SK-N-SH (cell line): ENCODE measurements at regions not wholly inside any gene's neighbourhood (a gene's known extent, or its start where the extent isn't known, plus 50 kb on each side); places are given as distances from the start of the nearest gene placed in this dataset.

Experiments used
- CHD2 ChIP-seq: fragments of 150-350 bp; IDR thresholded peaks from 2 replicates; pipeline ENCODE4 v1.6.1; 2018; ENCODE audit warnings: low read length; ENCODE audit not compliant: partially characterized antibody
- MEF2A ChIP-seq: IDR thresholded peaks from 2 replicates; pipeline ENCODE4 v1.4.0; 2012; ENCODE audit warnings: low read depth, borderline replicate concordance
- POLR2AphosphoS5 ChIP-seq: IDR thresholded peaks from 2 replicates; pipeline ENCODE4 v1.6.1; 2012; ENCODE audit warnings: low read depth, low read length
- RAD21 ChIP-seq: IDR thresholded peaks from 2 replicates; pipeline ENCODE4 v1.6.1; 2012; ENCODE audit warnings: mild to moderate bottlenecking, low read length
- RCOR1 ChIP-seq: fragments of 150-350 bp; IDR thresholded peaks from 2 replicates; pipeline ENCODE4 v1.6.1; 2017; ENCODE audit warnings: antibody characterized with exemption, low read length
- RXRA ChIP-seq: IDR thresholded peaks from 2 replicates; pipeline ENCODE4 v1.4.0; 2012; ENCODE audit warnings: low read depth, mild to moderate bottlenecking, borderline replicate concordance
- SMC3 ChIP-seq: IDR thresholded peaks from 2 replicates; pipeline ENCODE4 v1.6.1; 2012; ENCODE audit warnings: low read depth, low read length, improper control_type of control experiment
- TCF12 ChIP-seq: IDR thresholded peaks from 2 replicates; pipeline ENCODE4 v1.4.0; 2012
- YY1 ChIP-seq: IDR thresholded peaks from 2 replicates; pipeline ENCODE4 v1.4.0; 2012; ENCODE audit warnings: low read depth, mild to moderate bottlenecking
- TF ChIP-seq, protein P1 (sequence below): fragments of 200-600 bp; sonication (generic); IDR thresholded peaks from 2 replicates; pipeline ENCODE4 v1.6.1; 2017; ENCODE audit warnings: antibody characterized with exemption, mild to moderate bottlenecking, moderate library complexity
- TF ChIP-seq, protein P2 (sequence below): IDR thresholded peaks from 2 replicates; pipeline ENCODE4 v1.6.1; 2012; ENCODE audit warnings: mild to moderate bottlenecking, low read depth, low read length, moderate library complexity
- TF ChIP-seq, protein P3 (sequence below): IDR thresholded peaks from 2 replicates; pipeline ENCODE4 v1.4.0; 2012; ENCODE audit warnings: low read depth
- TF ChIP-seq, protein P4 (sequence below): IDR thresholded peaks from 2 replicates; pipeline ENCODE4 v1.4.0; 2012; ENCODE audit warnings: low read depth, borderline replicate concordance

DNA sequence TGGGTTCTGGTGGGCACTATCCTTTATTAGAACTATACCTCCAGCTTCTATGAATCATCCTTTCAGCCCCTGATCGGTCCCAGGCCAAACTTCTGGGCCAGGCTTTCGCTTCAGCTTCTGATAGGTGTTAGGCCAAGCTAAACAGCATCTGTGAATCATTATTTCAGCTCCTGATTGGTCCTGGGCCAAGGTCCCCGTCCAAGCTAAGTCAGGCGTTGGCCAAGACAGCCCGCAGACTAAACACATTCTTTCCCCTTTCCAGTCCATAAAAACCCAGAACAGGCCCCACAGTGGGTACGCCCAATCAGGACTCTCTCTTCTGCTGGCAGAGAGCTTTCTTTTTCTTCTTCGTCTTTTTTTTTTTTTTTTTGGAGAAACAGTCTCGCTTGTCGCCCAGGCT is 1808.9 kb upstream of the SEL1L start:
- TF ChIP-seq, protein P1, sequence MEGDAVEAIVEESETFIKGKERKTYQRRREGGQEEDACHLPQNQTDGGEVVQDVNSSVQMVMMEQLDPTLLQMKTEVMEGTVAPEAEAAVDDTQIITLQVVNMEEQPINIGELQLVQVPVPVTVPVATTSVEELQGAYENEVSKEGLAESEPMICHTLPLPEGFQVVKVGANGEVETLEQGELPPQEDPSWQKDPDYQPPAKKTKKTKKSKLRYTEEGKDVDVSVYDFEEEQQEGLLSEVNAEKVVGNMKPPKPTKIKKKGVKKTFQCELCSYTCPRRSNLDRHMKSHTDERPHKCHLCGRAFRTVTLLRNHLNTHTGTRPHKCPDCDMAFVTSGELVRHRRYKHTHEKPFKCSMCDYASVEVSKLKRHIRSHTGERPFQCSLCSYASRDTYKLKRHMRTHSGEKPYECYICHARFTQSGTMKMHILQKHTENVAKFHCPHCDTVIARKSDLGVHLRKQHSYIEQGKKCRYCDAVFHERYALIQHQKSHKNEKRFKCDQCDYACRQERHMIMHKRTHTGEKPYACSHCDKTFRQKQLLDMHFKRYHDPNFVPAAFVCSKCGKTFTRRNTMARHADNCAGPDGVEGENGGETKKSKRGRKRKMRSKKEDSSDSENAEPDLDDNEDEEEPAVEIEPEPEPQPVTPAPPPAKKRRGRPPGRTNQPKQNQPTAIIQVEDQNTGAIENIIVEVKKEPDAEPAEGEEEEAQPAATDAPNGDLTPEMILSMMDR, result no peak
- TF ChIP-seq YY1 (no peak), SMC3 (no peak), POLR2AphosphoS5 (no peak), CHD2 (no peak), TCF12 (no peak), RAD21 (no peak), MEF2A (no peak), RCOR1 (no peak), RXRA (no peak)
- TF ChIP-seq, protein P2, sequence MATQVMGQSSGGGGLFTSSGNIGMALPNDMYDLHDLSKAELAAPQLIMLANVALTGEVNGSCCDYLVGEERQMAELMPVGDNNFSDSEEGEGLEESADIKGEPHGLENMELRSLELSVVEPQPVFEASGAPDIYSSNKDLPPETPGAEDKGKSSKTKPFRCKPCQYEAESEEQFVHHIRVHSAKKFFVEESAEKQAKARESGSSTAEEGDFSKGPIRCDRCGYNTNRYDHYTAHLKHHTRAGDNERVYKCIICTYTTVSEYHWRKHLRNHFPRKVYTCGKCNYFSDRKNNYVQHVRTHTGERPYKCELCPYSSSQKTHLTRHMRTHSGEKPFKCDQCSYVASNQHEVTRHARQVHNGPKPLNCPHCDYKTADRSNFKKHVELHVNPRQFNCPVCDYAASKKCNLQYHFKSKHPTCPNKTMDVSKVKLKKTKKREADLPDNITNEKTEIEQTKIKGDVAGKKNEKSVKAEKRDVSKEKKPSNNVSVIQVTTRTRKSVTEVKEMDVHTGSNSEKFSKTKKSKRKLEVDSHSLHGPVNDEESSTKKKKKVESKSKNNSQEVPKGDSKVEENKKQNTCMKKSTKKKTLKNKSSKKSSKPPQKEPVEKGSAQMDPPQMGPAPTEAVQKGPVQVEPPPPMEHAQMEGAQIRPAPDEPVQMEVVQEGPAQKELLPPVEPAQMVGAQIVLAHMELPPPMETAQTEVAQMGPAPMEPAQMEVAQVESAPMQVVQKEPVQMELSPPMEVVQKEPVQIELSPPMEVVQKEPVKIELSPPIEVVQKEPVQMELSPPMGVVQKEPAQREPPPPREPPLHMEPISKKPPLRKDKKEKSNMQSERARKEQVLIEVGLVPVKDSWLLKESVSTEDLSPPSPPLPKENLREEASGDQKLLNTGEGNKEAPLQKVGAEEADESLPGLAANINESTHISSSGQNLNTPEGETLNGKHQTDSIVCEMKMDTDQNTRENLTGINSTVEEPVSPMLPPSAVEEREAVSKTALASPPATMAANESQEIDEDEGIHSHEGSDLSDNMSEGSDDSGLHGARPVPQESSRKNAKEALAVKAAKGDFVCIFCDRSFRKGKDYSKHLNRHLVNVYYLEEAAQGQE, result no peak
- TF ChIP-seq, protein P3, sequence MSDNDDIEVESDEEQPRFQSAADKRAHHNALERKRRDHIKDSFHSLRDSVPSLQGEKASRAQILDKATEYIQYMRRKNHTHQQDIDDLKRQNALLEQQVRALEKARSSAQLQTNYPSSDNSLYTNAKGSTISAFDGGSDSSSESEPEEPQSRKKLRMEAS, result no peak
- TF ChIP-seq, protein P4, sequence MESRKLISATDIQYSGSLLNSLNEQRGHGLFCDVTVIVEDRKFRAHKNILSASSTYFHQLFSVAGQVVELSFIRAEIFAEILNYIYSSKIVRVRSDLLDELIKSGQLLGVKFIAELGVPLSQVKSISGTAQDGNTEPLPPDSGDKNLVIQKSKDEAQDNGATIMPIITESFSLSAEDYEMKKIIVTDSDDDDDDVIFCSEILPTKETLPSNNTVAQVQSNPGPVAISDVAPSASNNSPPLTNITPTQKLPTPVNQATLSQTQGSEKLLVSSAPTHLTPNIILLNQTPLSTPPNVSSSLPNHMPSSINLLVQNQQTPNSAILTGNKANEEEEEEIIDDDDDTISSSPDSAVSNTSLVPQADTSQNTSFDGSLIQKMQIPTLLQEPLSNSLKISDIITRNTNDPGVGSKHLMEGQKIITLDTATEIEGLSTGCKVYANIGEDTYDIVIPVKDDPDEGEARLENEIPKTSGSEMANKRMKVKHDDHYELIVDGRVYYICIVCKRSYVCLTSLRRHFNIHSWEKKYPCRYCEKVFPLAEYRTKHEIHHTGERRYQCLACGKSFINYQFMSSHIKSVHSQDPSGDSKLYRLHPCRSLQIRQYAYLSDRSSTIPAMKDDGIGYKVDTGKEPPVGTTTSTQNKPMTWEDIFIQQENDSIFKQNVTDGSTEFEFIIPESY, result no peak
